ENCODE measurements at regions not wholly inside any gene's neighbourhood (a gene's known extent, or its start where the extent isn't known, plus 50 kb on each side); places are given as distances from the start of the nearest gene placed in this dataset.

- no peaks in the 10 kb centered on the region for H3K9me2 ChIP-seq (replicated peaks; ENCODE audit: insufficient read depth)
- H3K4me3 ChIP-seq: no peak overlapping the region
- H3K4me2 ChIP-seq: no peak overlapping the region
- no peaks in the 10 kb centered on the region for H3K36me3 ChIP-seq (replicated peaks; ENCODE audit: insufficient read depth, low read depth)
- no peaks in the 10 kb centered on the region for H4K20me1 ChIP-seq (ENCODE audit: insufficient read depth, poor library complexity, severe bottlenecking)
- H2AFZ ChIP-seq: no peak overlapping the region
- DNase-seq (ENCODE audit: low spot score): no peak
- H3K79me2 ChIP-seq: no peaks in the 10 kb centered on the region
- H3K9me3 ChIP-seq (ENCODE audit: low read depth): no peaks in the 10 kb centered on the region
- H3K27me3 ChIP-seq: no peaks in the 10 kb centered on the region
- no peak overlapping the region for H3K27ac ChIP-seq
- TF ChIP-seq EZH2 (IDR thresholded peaks at IDR 0.05; ENCODE audit: borderline replicate concordance) (no peak), EZH2phosphoT487 (IDR thresholded peaks at IDR 0.05; ENCODE audit: low read depth, severe bottlenecking, unreplicated experiment) (no peak)
- TF ChIP-seq, protein P1, sequence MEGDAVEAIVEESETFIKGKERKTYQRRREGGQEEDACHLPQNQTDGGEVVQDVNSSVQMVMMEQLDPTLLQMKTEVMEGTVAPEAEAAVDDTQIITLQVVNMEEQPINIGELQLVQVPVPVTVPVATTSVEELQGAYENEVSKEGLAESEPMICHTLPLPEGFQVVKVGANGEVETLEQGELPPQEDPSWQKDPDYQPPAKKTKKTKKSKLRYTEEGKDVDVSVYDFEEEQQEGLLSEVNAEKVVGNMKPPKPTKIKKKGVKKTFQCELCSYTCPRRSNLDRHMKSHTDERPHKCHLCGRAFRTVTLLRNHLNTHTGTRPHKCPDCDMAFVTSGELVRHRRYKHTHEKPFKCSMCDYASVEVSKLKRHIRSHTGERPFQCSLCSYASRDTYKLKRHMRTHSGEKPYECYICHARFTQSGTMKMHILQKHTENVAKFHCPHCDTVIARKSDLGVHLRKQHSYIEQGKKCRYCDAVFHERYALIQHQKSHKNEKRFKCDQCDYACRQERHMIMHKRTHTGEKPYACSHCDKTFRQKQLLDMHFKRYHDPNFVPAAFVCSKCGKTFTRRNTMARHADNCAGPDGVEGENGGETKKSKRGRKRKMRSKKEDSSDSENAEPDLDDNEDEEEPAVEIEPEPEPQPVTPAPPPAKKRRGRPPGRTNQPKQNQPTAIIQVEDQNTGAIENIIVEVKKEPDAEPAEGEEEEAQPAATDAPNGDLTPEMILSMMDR (IDR thresholded peaks at IDR 0.05; ENCODE audit: poor library complexity): no peak
- WGBS (ENCODE audit: low lambda C conversion rate, missing lambda C conversion rate): 85% methylated on average over 22 of the region's 23 CpGs
- H3K4me1 ChIP-seq (ENCODE audit: insufficient read depth): peaks cover 34% of the 10 kb centered on the region
Measured at GRCh38 chr6:170028629-170029345, 262.1 kb downstream of the DLL1 start.

- no peaks in the 10 kb centered on the region for H3K79me2 ChIP-seq
- WGBS (ENCODE audit: low lambda C conversion rate, missing lambda C conversion rate): 94% methylated on average over 4 of the region's 4 CpGs
- no peak for DNase-seq (ENCODE audit: low spot score)
- H3K36me3 ChIP-seq (replicated peaks; ENCODE audit: insufficient read depth, low read depth): no peaks in the 10 kb centered on the region
- TF ChIP-seq EZH2phosphoT487 (IDR thresholded peaks at IDR 0.05; ENCODE audit: low read depth, severe bottlenecking, unreplicated experiment) (no peak), EZH2 (IDR thresholded peaks at IDR 0.05; ENCODE audit: borderline replicate concordance) (no peak)
- TF ChIP-seq, protein P1 (IDR thresholded peaks at IDR 0.05; ENCODE audit: poor library complexity): no peak
- H4K20me1 ChIP-seq (ENCODE audit: insufficient read depth, poor library complexity, severe bottlenecking): no peaks in the 10 kb centered on the region
- no peak overlapping the region for H2AFZ ChIP-seq
- peaks cover 34% of the 10 kb centered on the region for H3K4me1 ChIP-seq (ENCODE audit: insufficient read depth)
- no peaks in the 10 kb centered on the region for H3K9me3 ChIP-seq (ENCODE audit: low read depth)
- H3K27me3 ChIP-seq: no peaks in the 10 kb centered on the region
- H3K4me3 ChIP-seq: no peak overlapping the region
- no peak overlapping the region for H3K27ac ChIP-seq
- no peak overlapping the region for H3K4me2 ChIP-seq
- H3K9me2 ChIP-seq (replicated peaks; ENCODE audit: insufficient read depth): no peaks in the 10 kb centered on the region
Measured at GRCh38 chr6:170027647-170028043, 263.2 kb downstream of the DLL1 start.

GRCh38 chr6:170026751-170027646, 263.9 kb downstream of the DLL1 start:
- Histone ChIP-seq H3K27me3 (no peaks in the 10 kb centered on the region), H3K4me1 (ENCODE audit: insufficient read depth) (peaks cover 34% of the 10 kb centered on the region), H3K79me2 (no peaks in the 10 kb centered on the region), H3K9me2 (replicated peaks; ENCODE audit: insufficient read depth) (no peaks in the 10 kb centered on the region), H3K4me3 (no peak overlapping the region), H3K27ac (no peak overlapping the region), H3K4me2 (no peak overlapping the region), H3K36me3 (replicated peaks; ENCODE audit: insufficient read depth, low read depth) (no peaks in the 10 kb centered on the region), H2AFZ (no peak overlapping the region), H4K20me1 (ENCODE audit: insufficient read depth, poor library complexity, severe bottlenecking) (no peaks in the 10 kb centered on the region), H3K9me3 (ENCODE audit: low read depth) (no peaks in the 10 kb centered on the region)
- DNase-seq (ENCODE audit: low spot score): no peak
- WGBS (ENCODE audit: low lambda C conversion rate, missing lambda C conversion rate): 88% methylated on average over 13 of the region's 13 CpGs
- TF ChIP-seq, protein P1 (IDR thresholded peaks at IDR 0.05; ENCODE audit: poor library complexity): no peak
- TF ChIP-seq EZH2 (IDR thresholded peaks at IDR 0.05; ENCODE audit: borderline replicate concordance) (no peak), EZH2phosphoT487 (IDR thresholded peaks at IDR 0.05; ENCODE audit: low read depth, severe bottlenecking, unreplicated experiment) (no peak)
